GM12874 (cell line): ENCODE measurements at regions not wholly inside any gene's neighbourhood (a gene's known extent, or its start where the extent isn't known, plus 50 kb on each side); places are given as distances from the start of the nearest gene placed in this dataset.

Source experiments
- CTCF ChIP-seq: IDR thresholded peaks from 2 replicates; pipeline ENCODE4 v1.5.1; 2011; ENCODE audit warnings: low read depth, mild to moderate bottlenecking, control low read depth, low read length, moderate library complexity; ENCODE audit not compliant: insufficient read depth

GRCh38 chr12:14043776-14044175, 62.4 kb upstream of the GRIN2B start:
- TF ChIP-seq CTCF = no peak

- TF ChIP-seq CTCF = no peak
Observed at GRCh38 chr12:14048941-14049545, 67.6 kb upstream of the GRIN2B start.

DNA sequence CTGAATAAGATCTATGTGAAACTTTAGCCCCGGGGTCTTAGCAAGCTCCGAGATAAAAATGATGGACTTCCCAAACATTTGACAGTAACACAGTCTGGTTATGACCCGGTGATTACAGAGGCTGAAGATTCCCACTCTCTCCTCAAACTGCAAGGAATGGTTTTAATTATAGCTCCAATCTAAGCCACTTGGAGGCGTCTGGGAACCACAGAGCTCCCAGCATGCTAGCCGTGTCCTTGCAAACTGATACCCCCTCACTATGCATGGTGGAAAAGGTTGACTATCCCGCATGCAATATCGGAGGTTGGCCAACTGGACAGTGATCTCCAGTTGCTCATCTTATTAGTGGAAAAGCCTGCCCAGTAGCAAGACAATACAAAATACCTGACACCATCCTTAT, 76.5 kb upstream of the GRIN2B start:
- no peak for TF ChIP-seq CTCF

- no peak for TF ChIP-seq CTCF
Observed at GRCh38 chr12:14058717-14059116, 77.3 kb upstream of the GRIN2B start.

GRCh38 chr12:14059548-14059947, 78.1 kb upstream of the GRIN2B start:
- TF ChIP-seq CTCF = no peak

DNA sequence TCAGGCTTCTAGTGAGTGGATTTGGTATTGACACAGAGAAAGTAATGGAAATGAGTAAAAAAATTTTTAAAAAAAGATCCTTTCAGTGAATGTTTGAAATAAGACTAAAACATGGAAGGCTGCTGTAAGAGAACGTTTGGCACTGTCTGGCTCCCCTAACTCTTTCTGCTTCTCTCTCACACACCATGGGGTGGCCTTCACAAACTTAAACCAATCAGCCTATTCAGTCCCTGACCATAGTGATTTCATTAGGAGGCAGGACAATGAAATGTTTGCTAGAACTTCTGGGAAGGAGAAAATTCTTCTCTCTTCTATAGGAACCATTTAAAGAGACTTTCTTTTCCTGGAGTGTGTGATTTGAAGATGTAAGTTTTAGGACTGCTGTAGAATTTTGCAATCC, 84.2 kb upstream of the GRIN2B start:
- no peak for TF ChIP-seq CTCF

GRCh38 chr12:14066021-14066420, 84.6 kb upstream of the GRIN2B start:
- TF ChIP-seq CTCF = no peak
